Gastroesophageal sphincter (tissue), 3 donors: ENCODE measurements at regions not wholly inside any gene's neighbourhood (a gene's known extent, or its start where the extent isn't known, plus 50 kb on each side); places are given as distances from the start of the nearest gene placed in this dataset.

Source experiments
- CTCF ChIP-seq, 4 experiments: fragments of 200-600 bp in 2 of 4; fragments of 450-650 bp in 2 of 4; sonication (generic) in 1 of 4; IDR thresholded peaks; one replicate each; pipeline ENCODE4 v1.5.1; 2017 to 2019; ENCODE audit warnings: antibody characterized with exemption in 4 of 4, mild to moderate bottlenecking in 2 of 4, moderate library complexity in 2 of 4
- EP300 ChIP-seq: sonication (generic); formaldehyde crosslinking; IDR thresholded peaks from one replicate; pipeline ENCODE4 v1.6.1; 2017; ENCODE audit warnings: antibody characterized with exemption, mild to moderate bottlenecking
- POLR2A ChIP-seq, 2 donors: fragments of 450-650 bp; IDR thresholded peaks; one replicate each; pipeline ENCODE4 v1.6.1; 2017; ENCODE audit warnings: antibody characterized with exemption in 2 of 2, mild to moderate bottlenecking in 2 of 2, moderate library complexity in 1 of 2

- TF ChIP-seq POLR2A (IDR thresholded peaks at IDR 0.05) (no peak), CTCF (IDR thresholded peaks at IDR 0.05) (no peak), EP300 (no peak)
Measured at GRCh38 chr12:24081092-24081529, 131.6 kb upstream of the SOX5 start.
